Neuronal stem cell (in vitro differentiated cells): ENCODE measurements at regions not wholly inside any gene's neighbourhood (a gene's known extent, or its start where the extent isn't known, plus 50 kb on each side); places are given as distances from the start of the nearest gene placed in this dataset.
"Not testable (repeated sequence)": the region's sequence is repeated elsewhere in the genome, so short reads cannot be mapped to it uniquely, and the experiment has no call there.

Experiments
- DNase-seq: peaks from one replicate; pipeline ENCODE4 v3.0.0-alpha.2; 2013; ENCODE audit warnings: low spot score
- H2AFZ ChIP-seq: one replicate; pipeline ENCODE4 v1.6.1; 2013; ENCODE audit warnings: mild to moderate bottlenecking, low read length, inconsistent platforms
- H2AK5ac ChIP-seq: 2 replicates; pipeline ENCODE4 v1.6.1; 2013; ENCODE audit warnings: low read depth, mild to moderate bottlenecking, inconsistent platforms, low read length, moderate library complexity, mixed read lengths
- H2BK120ac ChIP-seq: 2 replicates; pipeline ENCODE4 v1.6.1; 2013; ENCODE audit warnings: low read depth, mild to moderate bottlenecking, inconsistent platforms, low read length, moderate library complexity, mixed read lengths
- H2BK12ac ChIP-seq: one replicate; pipeline ENCODE4 v1.6.1; 2013; ENCODE audit warnings: low read length, inconsistent platforms
- H2BK15ac ChIP-seq: 2 replicates; pipeline ENCODE4 v1.6.1; 2013; ENCODE audit warnings: mild to moderate bottlenecking, low read length, inconsistent platforms, mixed read lengths
- H2BK5ac ChIP-seq: one replicate; pipeline ENCODE4 v1.6.1; 2013; ENCODE audit warnings: inconsistent platforms, mild to moderate bottlenecking, low read length, moderate library complexity
- H3K14ac ChIP-seq: one replicate; pipeline ENCODE4 v1.6.1; 2013; ENCODE audit warnings: low read length, inconsistent platforms
- H3K18ac ChIP-seq: 2 replicates; pipeline ENCODE4 v1.6.1; 2013; ENCODE audit warnings: low read length, inconsistent platforms
- H3K23ac ChIP-seq: 2 replicates; pipeline ENCODE4 v1.6.1; 2013; ENCODE audit warnings: low read depth, mild to moderate bottlenecking, mixed read lengths, low read length, inconsistent platforms; ENCODE audit not compliant: poor library complexity
- H3K27ac ChIP-seq: replicated peaks from 3 replicates; pipeline ENCODE4 v1.5.1; 2013; ENCODE audit warnings: low read length, inconsistent platforms
- H3K27me3 ChIP-seq, 3 experiments: 2 replicates each; pipeline ENCODE4 v1.6.1; 2013; ENCODE audit warnings: low read length in 3 of 3, mild to moderate bottlenecking in 2 of 3, inconsistent platforms in 1 of 3, low read depth in 1 of 3, mixed read lengths in 1 of 3, moderate library complexity in 1 of 3; ENCODE audit not compliant: control insufficient read depth in 3 of 3, insufficient read depth in 3 of 3
- H3K36me3 ChIP-seq, 2 donors: replicated peaks in 1 of 2; 2 replicates each; pipeline ENCODE4 v1.6.1; 2013; ENCODE audit warnings: low read length in 2 of 2; ENCODE audit not compliant: control insufficient read depth in 2 of 2, insufficient read depth in 2 of 2
- H3K4ac ChIP-seq: 2 replicates; pipeline ENCODE4 v1.6.1; 2013; ENCODE audit warnings: inconsistent platforms, mild to moderate bottlenecking, low read length, moderate library complexity
- H3K4me1 ChIP-seq, 2 donors: 1 replicate in 1 of 2; 2 replicates in 1 of 2; pipeline ENCODE4 v1.6.1; 2013; ENCODE audit warnings: low read length in 2 of 2, low read depth in 1 of 2; ENCODE audit not compliant: control insufficient read depth in 2 of 2, insufficient read depth in 1 of 2
- H3K4me2 ChIP-seq: one replicate; pipeline ENCODE4 v1.6.1; 2013; ENCODE audit warnings: mild to moderate bottlenecking, low read length, inconsistent platforms; ENCODE audit not compliant: insufficient read depth, poor library complexity, severe bottlenecking
- H3K4me3 ChIP-seq, 2 donors: 2 replicates each; pipeline ENCODE4 v1.5.1; 2013; ENCODE audit warnings: low read length in 2 of 2, mild to moderate bottlenecking in 2 of 2, inconsistent platforms in 1 of 2, moderate library complexity in 1 of 2
- H3K79me1 ChIP-seq: one replicate; pipeline ENCODE4 v1.6.1; 2013; ENCODE audit warnings: low read depth, mild to moderate bottlenecking, inconsistent platforms, low read length, moderate library complexity
- H3K9ac ChIP-seq: one replicate; pipeline ENCODE4 v1.6.1; 2013; ENCODE audit warnings: mild to moderate bottlenecking, low read depth, low read length, inconsistent platforms; ENCODE audit not compliant: poor library complexity
- H3K9me3 ChIP-seq, 2 donors: replicated peaks in 1 of 2; 2 replicates each; pipeline versions ENCODE3 to v1.6.1; 2013; ENCODE audit warnings: low read length in 2 of 2, mild to moderate bottlenecking in 2 of 2, inconsistent platforms in 1 of 2, low read depth in 1 of 2, mixed read lengths in 1 of 2, moderate library complexity in 1 of 2; ENCODE audit not compliant: control insufficient read depth in 2 of 2, insufficient read depth in 1 of 2
- H4K8ac ChIP-seq: one replicate; pipeline ENCODE4 v1.6.1; 2013; ENCODE audit warnings: low read depth, mild to moderate bottlenecking, inconsistent platforms, low read length, moderate library complexity
- H4K91ac ChIP-seq: one replicate; pipeline ENCODE4 v1.6.1; 2013; ENCODE audit warnings: low read length, low read depth, mild to moderate bottlenecking, inconsistent platforms; ENCODE audit not compliant: poor library complexity
- WGBS, 2 donors: extraction: QIAGEN DNeasy Blood & Tissue Kit; methylation state at CpG; one replicate each; pipeline ENCODE4 v1.1.7; 2013; ENCODE audit warnings: missing lambda C conversion rate in 2 of 2, mixed read lengths in 1 of 2; ENCODE audit not compliant: insufficient read length in 2 of 2, insufficient replicate concordance in 1 of 2; ENCODE audit errors: extremely low coverage in 2 of 2; 5-methylcytosine and 5-hydroxymethylcytosine counted together

DNA sequence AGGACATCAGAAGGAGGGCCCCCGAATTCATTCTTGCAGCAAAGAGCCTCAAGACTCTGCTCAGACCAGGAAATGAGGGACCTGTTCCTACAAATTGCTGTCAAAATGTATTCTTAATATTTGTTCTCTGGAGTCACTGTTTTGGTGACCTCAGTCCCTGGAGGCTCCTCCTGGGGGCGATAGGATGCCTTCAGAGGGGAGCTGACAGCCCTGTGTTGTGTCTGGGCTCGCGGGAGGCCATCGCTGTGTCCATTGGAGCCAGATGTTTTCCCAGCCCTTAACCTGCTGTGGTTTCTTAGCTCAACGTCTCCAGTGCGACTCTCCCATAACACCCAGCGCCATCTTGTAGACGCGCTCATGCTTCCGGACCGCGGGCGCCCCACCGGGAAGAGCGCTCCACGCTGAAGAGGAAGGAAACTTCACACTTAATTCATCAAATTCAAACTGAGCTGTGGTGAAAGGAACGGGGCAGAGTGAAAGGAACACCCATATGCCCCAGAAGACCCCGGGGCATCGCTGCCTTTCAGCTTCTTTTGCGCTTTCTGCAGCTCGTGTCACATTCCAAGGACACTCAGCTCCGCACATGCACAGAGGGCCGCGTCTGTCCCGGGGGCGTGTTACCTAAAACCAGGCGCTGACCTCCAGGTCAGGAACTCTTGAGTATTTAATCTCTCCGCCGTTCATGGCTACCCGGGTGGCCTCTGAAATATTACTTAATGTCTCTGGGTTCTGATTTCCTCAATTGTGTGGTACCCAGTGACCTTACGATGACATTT is 112.3 kb upstream of the GDNF start:
- Histone ChIP-seq H3K14ac (no peak overlapping the region), H3K4ac (no peak overlapping the region), H4K91ac (no peak overlapping the region), H3K27ac (no peak overlapping the region), H3K4me2 (no peak overlapping the region), H3K27me3 (no peaks in the 10 kb centered on the region), H3K9ac (no peak overlapping the region), H3K36me3 (no peaks in the 10 kb centered on the region), H3K9me3 (no peaks in the 10 kb centered on the region), H3K4me1 (no peaks in the 10 kb centered on the region), H3K23ac (no peak overlapping the region), H3K18ac (no peak overlapping the region), H3K79me1 (no peaks in the 10 kb centered on the region), H3K4me3 (no peak overlapping the region), H2AFZ (no peak overlapping the region), H2BK120ac (no peak overlapping the region), H2AK5ac (no peak overlapping the region), H2BK12ac (no peak overlapping the region), H4K8ac (no peak overlapping the region), H2BK5ac (no peak overlapping the region), H2BK15ac (no peak overlapping the region)
- DNase-seq = no peak
- WGBS, 2 donors = no CpG with 5 or more reads among the region's 32 CpGs

- H2BK12ac ChIP-seq = no peak overlapping the region
- no peak overlapping the region for H4K8ac ChIP-seq
- H3K9ac ChIP-seq = no peak overlapping the region
- no peak overlapping the region for H2BK5ac ChIP-seq
- no peak overlapping the region for H3K4me2 ChIP-seq
- H3K18ac ChIP-seq = no peak overlapping the region
- H3K4me3 ChIP-seq = no peak overlapping the region
- H3K9me3 ChIP-seq = no peaks in the 10 kb centered on the region
- WGBS, 2 donors = no CpG with 5 or more reads among the region's 1 CpG
- no peak overlapping the region for H2AK5ac ChIP-seq
- no peak overlapping the region for H3K14ac ChIP-seq
- no peaks in the 10 kb centered on the region for H3K27me3 ChIP-seq
- no peaks in the 10 kb centered on the region for H3K79me1 ChIP-seq
- H2BK120ac ChIP-seq = no peak overlapping the region
- H3K23ac ChIP-seq = no peak overlapping the region
- H3K27ac ChIP-seq = no peak overlapping the region
- no peak overlapping the region for H2AFZ ChIP-seq
- H3K4ac ChIP-seq = no peak overlapping the region
- no peaks in the 10 kb centered on the region for H3K36me3 ChIP-seq
- H3K4me1 ChIP-seq = no peaks in the 10 kb centered on the region
- H4K91ac ChIP-seq = no peak overlapping the region
- no peak for DNase-seq
- H2BK15ac ChIP-seq = no peak overlapping the region
Measured at GRCh38 chr5:37950436-37950835, 110.6 kb upstream of the GDNF start.

- WGBS, 2 donors = no CpG with 5 or more reads among the region's 1 CpG
- Histone ChIP-seq H3K27ac (no peak overlapping the region), H2AK5ac (no peak overlapping the region), H3K9ac (no peak overlapping the region), H3K14ac (no peak overlapping the region), H2BK15ac (no peak overlapping the region), H3K9me3 (no peaks in the 10 kb centered on the region), H3K36me3 (no peaks in the 10 kb centered on the region), H3K4me3 (no peak overlapping the region), H3K23ac (no peak overlapping the region), H4K8ac (no peak overlapping the region), H3K4me1 (no peaks in the 10 kb centered on the region), H2AFZ (no peak overlapping the region), H3K79me1 (no peaks in the 10 kb centered on the region), H3K27me3 (no peaks in the 10 kb centered on the region), H3K18ac (no peak overlapping the region), H3K4me2 (no peak overlapping the region), H4K91ac (no peak overlapping the region), H2BK120ac (no peak overlapping the region), H2BK12ac (no peak overlapping the region), H2BK5ac (no peak overlapping the region), H3K4ac (no peak overlapping the region)
- no peak for DNase-seq
Measured at GRCh38 chr5:37945446-37945845, 105.6 kb upstream of the GDNF start.

DNA sequence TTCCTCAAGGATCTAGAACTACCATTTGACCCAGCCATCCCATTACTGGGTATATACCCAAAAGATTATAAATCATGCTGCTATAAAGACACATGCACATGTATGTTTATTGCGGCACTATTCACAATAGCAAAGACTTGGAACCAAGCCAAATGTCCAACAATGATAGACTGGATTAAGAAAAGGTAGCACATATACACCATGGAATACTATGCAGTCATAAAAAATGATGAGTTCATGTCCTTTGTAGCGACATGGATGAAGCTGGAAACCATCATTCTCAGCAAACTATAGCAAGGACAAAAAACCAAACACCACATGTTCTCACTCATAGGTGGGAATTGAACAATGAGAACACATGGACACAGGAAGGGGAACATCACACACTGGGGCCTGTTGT is 103.3 kb upstream of the GDNF start:
- not testable (repeated sequence) for H2BK15ac ChIP-seq, H2AK5ac ChIP-seq, H2BK5ac ChIP-seq, H3K27ac ChIP-seq, H4K8ac ChIP-seq, DNase-seq, H2AFZ ChIP-seq, H3K36me3 ChIP-seq, H2BK12ac ChIP-seq, H4K91ac ChIP-seq, H3K23ac ChIP-seq, H3K9me3 ChIP-seq, H3K4me2 ChIP-seq, H2BK120ac ChIP-seq, H3K14ac ChIP-seq, H3K79me1 ChIP-seq, H3K9ac ChIP-seq, H3K18ac ChIP-seq, H3K4me1 ChIP-seq, H3K27me3 ChIP-seq, H3K4me3 ChIP-seq, H3K4ac ChIP-seq
- whole genome bisulfite sequencing, 2 donors = no CpG with 5 or more reads among the region's 2 CpGs
